HG02943 (cell line): ENCODE measurements at regions not wholly inside any gene's neighbourhood (a gene's known extent, or its start where the extent isn't known, plus 50 kb on each side); places are given as distances from the start of the nearest gene placed in this dataset.

Experiments used
- ATAC-seq: cut with Tn5 transposase; IDR thresholded peaks from one replicate; pipeline ENCODE4 v1.9.1; 2021; ENCODE audit warnings: mild to moderate bottlenecking, low read depth, moderate library complexity; ENCODE audit not compliant: unreplicated experiment

- no peak for ATAC-seq
Measured at GRCh38 chr9:80233102-80233843, 661.5 kb downstream of the TLE4 start.

GRCh38 chr9:80231318-80232236 is 659.8 kb downstream of the TLE4 start:
- ATAC-seq: no peak

- no peak for ATAC-seq
Measured at GRCh38 chr9:80223897-80224296, 652.1 kb downstream of the TLE4 start.

- ATAC-seq: no peak
Measured at GRCh38 chr9:80222466-80223169, 650.9 kb downstream of the TLE4 start.

GRCh38 chr9:80218328-80218727 is 646.6 kb downstream of the TLE4 start:
- ATAC-seq: no peak

- no peak for ATAC-seq
Measured at GRCh38 chr9:80213613-80214012, 641.8 kb downstream of the TLE4 start.

GRCh38 chr9:80208696-80209095 is 636.9 kb downstream of the TLE4 start:
- no peak for ATAC-seq

- no peak for ATAC-seq
Measured at GRCh38 chr9:80204054-80204453, 632.3 kb downstream of the TLE4 start.

GRCh38 chr9:80197661-80198060 is 625.9 kb downstream of the TLE4 start:
- ATAC-seq: no peak

GRCh38 chr9:80191108-80191507 is 619.3 kb downstream of the TLE4 start:
- ATAC-seq: no peak

- ATAC-seq: no peak
Measured at GRCh38 chr9:80188579-80188978, 616.8 kb downstream of the TLE4 start.

- ATAC-seq: no peak
Measured at GRCh38 chr9:80185112-80185738, 613.5 kb downstream of the TLE4 start.

GRCh38 chr9:80177949-80178480 is 606.2 kb downstream of the TLE4 start:
- ATAC-seq: no peak

GRCh38 chr9:80175286-80176150 is 603.8 kb downstream of the TLE4 start:
- no peak for ATAC-seq

GRCh38 chr9:80163889-80164288 is 592.1 kb downstream of the TLE4 start:
- ATAC-seq: no peak

GRCh38 chr9:80158554-80159170 is 586.9 kb downstream of the TLE4 start:
- ATAC-seq: no peak

GRCh38 chr9:80158131-80158530 is 586.4 kb downstream of the TLE4 start:
- no peak for ATAC-seq

- no peak for ATAC-seq
Measured at GRCh38 chr9:80157561-80157983, 585.8 kb downstream of the TLE4 start.
